HepG2 (cell line): ENCODE measurements at regions not wholly inside any gene's neighbourhood (a gene's known extent, or its start where the extent isn't known, plus 50 kb on each side); places are given as distances from the start of the nearest gene placed in this dataset.

Source experiments
- ATAC-seq: fragments of 200-7000 bp; cut with Tn5 transposase; 3 replicates; pipeline ENCODE4 v1.9.1; 2020; ENCODE audit warnings: mild to moderate bottlenecking, moderate library complexity
- BruUV-seq: library from RNA; stranded (reverse); fragments of 400-500 nt; replicated peaks from 2 replicates; lab custom pipeline; 2021; lab: Mats Ljungman, UMichigan
- CTCF ChIA-PET: fragments of 300-600 bp; formaldehyde crosslinking; extraction: SDS; loops from one replicate; lab custom pipeline; 2021; ENCODE audit warnings: low total read pairs, inconsistent platforms, low intra/inter-chr PET ratio; lab: Yijun Ruan, JAX
- POLR2A ChIA-PET: fragments of 350-600 bp; sonication (Branson Sonifier 250); formaldehyde crosslinking; loops from one replicate; lab custom pipeline; 2020; ENCODE audit warnings: antibody characterized with exemption, inconsistent platforms; lab: Yijun Ruan, JAX
- DNase-seq: peaks from one replicate; pipeline ENCODE4 v3.0.0-alpha.2; 2015; ENCODE audit warnings: low spot score
- FAIRE-seq: peaks from 3 replicates; lab custom pipeline; 2011; peaks lifted over from hg19 to GRCh38; lab: Jason Lieb, UNC
- H2AFZ ChIP-seq: one replicate; pipeline ENCODE4 v1.6.1; 2011; ENCODE audit warnings: low read length, inconsistent platforms
- H3K27ac ChIP-seq: fragments of 300-600 bp; 3 replicates; pipeline ENCODE4 v1.8.0; 2011; ENCODE audit warnings: mixed run types, mild to moderate bottlenecking, mixed read lengths, low read length, inconsistent platforms; ENCODE audit not compliant: insufficient read depth; ENCODE audit errors: extremely low read length
- H3K27me3 ChIP-seq, 2 experiments: fragments of 200-600 bp in 1 of 2; 2 replicates in 1 of 2; 3 replicates in 1 of 2; pipeline versions ENCODE4 v1.6.0 to v1.8.0; 2011; ENCODE audit warnings: low read length in 2 of 2, mild to moderate bottlenecking in 2 of 2, moderate library complexity in 2 of 2, inconsistent platforms in 1 of 2; ENCODE audit not compliant: insufficient read depth in 2 of 2, control insufficient read depth in 1 of 2
- H3K36me3 ChIP-seq, 2 experiments: fragments of 200-600 bp in 1 of 2; replicated peaks in 1 of 2; 2 replicates in 1 of 2; 3 replicates in 1 of 2; pipeline versions ENCODE4 v1.5.1 to v1.8.0; 2011; ENCODE audit warnings: low read length in 2 of 2, inconsistent platforms in 1 of 2; ENCODE audit not compliant: insufficient read depth in 2 of 2, control insufficient read depth in 1 of 2
- H3K4me1 ChIP-seq: 2 replicates; pipeline ENCODE4 v1.5.1; 2012; ENCODE audit warnings: low read length, inconsistent platforms; ENCODE audit not compliant: insufficient read depth
- H3K4me2 ChIP-seq: 2 replicates; pipeline ENCODE4 v1.6.0; 2011; ENCODE audit warnings: low read depth, low read length, inconsistent platforms
- H3K4me3 ChIP-seq, 3 experiments: fragments of 200-600 bp in 1 of 3; sonication (generic), shearing (Covaris generic) in 1 of 3; replicated peaks in 1 of 3; 2 replicates each; pipeline ENCODE4 v1.5.1; 2011 to 2016; ENCODE audit warnings: low read length in 3 of 3, inconsistent platforms in 2 of 3, low read depth in 2 of 3, mild to moderate bottlenecking in 2 of 3, control low read depth in 1 of 3, mixed read lengths in 1 of 3; ENCODE audit not compliant: insufficient read depth in 1 of 3
- H3K79me2 ChIP-seq: one replicate; pipeline ENCODE4 v1.6.1; 2011; ENCODE audit warnings: low read length, inconsistent platforms; ENCODE audit not compliant: insufficient read depth
- H3K9ac ChIP-seq: 2 replicates; pipeline ENCODE4 v1.6.0; 2011; ENCODE audit warnings: mild to moderate bottlenecking, low read depth, low read length, inconsistent platforms; ENCODE audit not compliant: insufficient read depth
- H3K9me3 ChIP-seq: 2 replicates; pipeline ENCODE4 v1.5.1; 2012; ENCODE audit warnings: mild to moderate bottlenecking, low read length
- H4K20me1 ChIP-seq: 2 replicates; pipeline ENCODE4 v1.6.0; 2011; ENCODE audit warnings: inconsistent platforms, mild to moderate bottlenecking, low read length, moderate library complexity; ENCODE audit not compliant: insufficient read depth
- HNRNPL ChIP-seq: fragments of 200-400 bp; formaldehyde crosslinking; IDR thresholded peaks from 2 replicates; pipeline ENCODE4 v1.6.1; 2017; ENCODE audit warnings: mild to moderate bottlenecking, low read depth, low read length
- SNAPC5 ChIP-seq: sonication (generic); formaldehyde crosslinking; IDR thresholded peaks from 2 replicates; pipeline ENCODE4 v1.8.1; 2023; ENCODE audit warnings: mild to moderate bottlenecking, missing genetic modification reagents, borderline replicate concordance
- YY1 ChIP-seq: IDR thresholded peaks from 2 replicates; pipeline ENCODE4 v1.6.1; 2011; ENCODE audit warnings: low read length, low read depth, moderate library complexity, mild to moderate bottlenecking; ENCODE audit not compliant: insufficient read depth, insufficient replicate concordance
- ZNF225 ChIP-seq: sonication (generic); formaldehyde crosslinking; IDR thresholded peaks from 2 replicates; pipeline ENCODE4 v1.4.0; 2020; ENCODE audit warnings: mild to moderate bottlenecking, missing genetic modification reagents
- ZNF691 ChIP-seq: sonication (generic); formaldehyde crosslinking; IDR thresholded peaks from 2 replicates; pipeline ENCODE4 v1.4.0; 2020; ENCODE audit warnings: missing genetic modification reagents, low read depth, mild to moderate bottlenecking, borderline replicate concordance
- WGBS: methylation state at CpG from one replicate; pipeline ENCODE4 v1.1.6; 2017; ENCODE audit warnings: low lambda C conversion rate; 5-methylcytosine and 5-hydroxymethylcytosine counted together
- in situ Hi-C: cut with HindIII; loops from 2 replicates; pipeline ENCODE4 v1.10.0; 2017; ENCODE audit warnings: low pct_unique_long_range_greater_than_20kb; ENCODE audit not compliant: extremely low pct_ligation_motif_present
- intact Hi-C: fragments of 100-400 bp; cut with micrococcal nuclease; formaldehyde crosslinking; loops from one replicate; pipeline ENCODE4 v1.10.0; 2022; ENCODE audit not compliant: unreplicated experiment

GRCh38 chr6:113642714-113643406 lies 214.3 kb upstream of the MARCKS start (continued):
- 0 out of 2 replicates have a peak, but pooled peaks have one; percentile 29 for TF ChIP-seq HNRNPL
- no peak for TF ChIP-seq ZNF225 (CRISPR knock-in tag)

GRCh38 chr6:113643407-113643770 lies 213.8 kb upstream of the MARCKS start:
- CTCF ChIA-PET: no interaction called here
- intact Hi-C loops: loop anchor here (1.0 to 5.0 kb wide), 5 partner anchors 26 to 336 kb away; no protein-coding TSS in a partner anchor
- H2AFZ ChIP-seq: no peak overlapping the region

More at GRCh38 chr6:113643407-113643770, 213.8 kb upstream of the MARCKS start:
- H3K9ac ChIP-seq: peak overlapping the region; percentile 83
- BruUV-seq: TSS peak; percentile 80
- in situ Hi-C loops: no loop called here
- 3% methylated on average over 2 of the region's 2 CpGs for WGBS
- ATAC-seq: no peak
- no peaks in the 10 kb centered on the region for H3K9me3 ChIP-seq
- no peaks in the 10 kb centered on the region for H3K79me2 ChIP-seq
- H4K20me1 ChIP-seq: no peaks in the 10 kb centered on the region
- H3K4me1 ChIP-seq: peaks cover 72% of the 10 kb centered on the region
- H3K27ac ChIP-seq: peak overlapping the region; percentile 99
- peak overlapping the region; percentile 37 for H3K4me2 ChIP-seq
- peak overlapping the region in 1 of 3 experiments; percentile 1; a peak in 1 of 6 replicates for H3K4me3 ChIP-seq
- no peak for DNase-seq
- FAIRE-seq: no peak
- no peaks in the 10 kb centered on the region for H3K36me3 ChIP-seq
- TF ChIP-seq YY1 (peak; percentile 27), SNAPC5 (CRISPR knock-in tag) (no peak), ZNF691 (CRISPR knock-in tag) (no peak)
- TF ChIP-seq, all 625 proteins: peak for 1
- POLR2A ChIA-PET: interaction anchor here (1.0 to 2.7 kb wide), 23 partner anchors 10 to 335 kb away, joined by 3 to 82 read pairs (median 5); no protein-coding TSS in a partner anchor
- no peaks in the 10 kb centered on the region for H3K27me3 ChIP-seq
